PC-9 (cell line): ENCODE measurements at regions not wholly inside any gene's neighbourhood (a gene's known extent, or its start where the extent isn't known, plus 50 kb on each side); places are given as distances from the start of the nearest gene placed in this dataset.
"Not testable (repeated sequence)": the region's sequence is repeated elsewhere in the genome, so short reads cannot be mapped to it uniquely, and the experiment has no call there.

ENCODE experiments used
- BruUV-seq: library from RNA; stranded (reverse); fragments of 400-500 nt; replicated peaks from 2 replicates; lab custom pipeline; 2021; lab: Mats Ljungman, UMichigan
- CTCF ChIA-PET: fragments of 300-600 bp; sonication (Branson Sonifier 250); formaldehyde crosslinking; loops from one replicate; lab custom pipeline; 2022; ENCODE audit warnings: antibody characterized with exemption; lab: Charles Lee
- POLR2A ChIA-PET: fragments of 300-600 bp; sonication (Branson Sonifier 250); formaldehyde crosslinking; loops from one replicate; lab custom pipeline; 2022; ENCODE audit warnings: antibody characterized with exemption; ENCODE audit not compliant: unreplicated experiment; lab: Charles Lee
- DNase-seq, 2 experiments: peaks; one replicate each; pipeline versions ENCODE4 v3.0.0 to v3.0.0-alpha.2; 2015 to 2022; ENCODE audit warnings: mixed read lengths in 1 of 2
- H2AFZ ChIP-seq: fragments of 200-600 bp; sonication (generic); 2 replicates; pipeline ENCODE4 v1.8.1; 2017; ENCODE audit warnings: antibody characterized with exemption
- H3F3A ChIP-seq: fragments of 200-600 bp; sonication (generic); 2 replicates; pipeline ENCODE4 v1.8.1; 2017; ENCODE audit warnings: antibody characterized with exemption, mild to moderate bottlenecking, low read depth; ENCODE audit not compliant: insufficient read depth
- H3K27ac ChIP-seq: fragments of 200-600 bp; sonication (generic); 2 replicates; pipeline ENCODE4 v1.6.1; 2016; ENCODE audit warnings: mixed run types
- H3K27me3 ChIP-seq: fragments of 200-600 bp; sonication (generic); 2 replicates; pipeline ENCODE4 v1.6.1; 2016; ENCODE audit warnings: low read depth, mixed run types; ENCODE audit not compliant: insufficient read depth
- H3K36me3 ChIP-seq: fragments of 200-600 bp; sonication (generic); 2 replicates; pipeline ENCODE4 v1.6.1; 2016; ENCODE audit warnings: low read depth, mixed run types
- H3K4me1 ChIP-seq: fragments of 200-600 bp; sonication (generic); replicated peaks from 2 replicates; pipeline ENCODE4 v1.6.1; 2016; ENCODE audit warnings: mixed run types; ENCODE audit not compliant: insufficient read depth
- H3K4me2 ChIP-seq: fragments of 200-600 bp; sonication (generic); 2 replicates; pipeline ENCODE4 v1.6.1; 2017; ENCODE audit warnings: mixed run types
- H3K4me3 ChIP-seq: fragments of 200-600 bp; sonication (generic); 2 replicates; pipeline ENCODE4 v1.6.1; 2016; ENCODE audit warnings: mixed run types
- H3K79me2 ChIP-seq: fragments of 200-600 bp; sonication (generic); 2 replicates; pipeline ENCODE4 v1.6.1; 2017; ENCODE audit warnings: low read depth, mixed run types
- H3K9me2 ChIP-seq: fragments of 200-600 bp; sonication (generic); 2 replicates; pipeline ENCODE4 v1.8.1; 2017; ENCODE audit warnings: mild to moderate bottlenecking; ENCODE audit not compliant: insufficient read depth
- H3K9me3 ChIP-seq: fragments of 200-600 bp; sonication (generic); 2 replicates; pipeline ENCODE4 v1.8.1; 2016; ENCODE audit warnings: low read depth; ENCODE audit not compliant: insufficient read depth
- H4K20me1 ChIP-seq: fragments of 200-600 bp; sonication (generic); 2 replicates; pipeline ENCODE4 v1.8.1; 2017; ENCODE audit not compliant: insufficient read depth
- EZH2 ChIP-seq: fragments of 200-600 bp; sonication (generic); IDR thresholded peaks from 2 replicates; pipeline ENCODE4 v1.8.0; 2017; ENCODE audit warnings: antibody characterized with exemption, low read depth
- intact Hi-C: fragments of 100-400 bp; cut with micrococcal nuclease; formaldehyde crosslinking; loops from one replicate; pipeline ENCODE4 v1.10.0; 2022; ENCODE audit not compliant: unreplicated experiment
- TF ChIP-seq, protein P1 (sequence below): fragments of 200-600 bp; sonication (generic); conservative IDR thresholded peaks from 2 replicates; pipeline ENCODE4 v1.6.1; 2017; ENCODE audit warnings: mixed run types, antibody characterized with exemption, mild to moderate bottlenecking, moderate library complexity

DNA sequence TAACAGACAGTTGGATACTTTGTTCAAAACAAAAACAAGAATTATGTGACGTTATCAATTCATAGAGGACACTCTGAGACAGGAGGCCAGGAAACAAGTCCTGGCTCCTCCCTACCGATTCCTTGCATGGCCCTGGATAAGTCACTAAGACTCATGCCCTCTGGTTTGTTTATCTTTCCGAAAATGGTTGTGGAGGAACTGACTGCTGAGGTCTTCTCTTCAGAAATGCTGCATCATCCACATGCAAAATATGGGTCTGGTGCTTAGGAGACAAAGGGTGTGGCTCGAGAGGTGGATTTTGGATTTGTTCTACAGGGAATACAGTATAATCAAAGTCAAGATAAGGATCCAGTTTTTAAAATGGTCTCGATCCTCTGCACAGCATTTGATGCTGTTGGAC is 130.9 kb downstream of the RELL1 start:
- intact Hi-C loops, result no loop called here
- CTCF ChIA-PET, result no interaction called here
- Histone ChIP-seq H3K36me3 (no peaks in the 10 kb centered on the region), H3K27ac (no peak overlapping the region), H3K4me1 (peaks cover 2% of the 10 kb centered on the region; the same call in 1 of the 2 replicates), H3K9me3 (peaks cover 5% of the 10 kb centered on the region; the same call in 1 of the 2 replicates), H3K79me2 (no peaks in the 10 kb centered on the region), H3F3A (no peaks in the 10 kb centered on the region), H3K4me3 (no peak overlapping the region), H2AFZ (no peak overlapping the region), H4K20me1 (no peaks in the 10 kb centered on the region), H3K9me2 (no peaks in the 10 kb centered on the region), H3K27me3 (no peaks in the 10 kb centered on the region), H3K4me2 (no peak overlapping the region)
- no peak for DNase-seq
- no TSS peak for BruUV-seq
- POLR2A ChIA-PET, result no interaction called here
- TF ChIP-seq, protein P1, sequence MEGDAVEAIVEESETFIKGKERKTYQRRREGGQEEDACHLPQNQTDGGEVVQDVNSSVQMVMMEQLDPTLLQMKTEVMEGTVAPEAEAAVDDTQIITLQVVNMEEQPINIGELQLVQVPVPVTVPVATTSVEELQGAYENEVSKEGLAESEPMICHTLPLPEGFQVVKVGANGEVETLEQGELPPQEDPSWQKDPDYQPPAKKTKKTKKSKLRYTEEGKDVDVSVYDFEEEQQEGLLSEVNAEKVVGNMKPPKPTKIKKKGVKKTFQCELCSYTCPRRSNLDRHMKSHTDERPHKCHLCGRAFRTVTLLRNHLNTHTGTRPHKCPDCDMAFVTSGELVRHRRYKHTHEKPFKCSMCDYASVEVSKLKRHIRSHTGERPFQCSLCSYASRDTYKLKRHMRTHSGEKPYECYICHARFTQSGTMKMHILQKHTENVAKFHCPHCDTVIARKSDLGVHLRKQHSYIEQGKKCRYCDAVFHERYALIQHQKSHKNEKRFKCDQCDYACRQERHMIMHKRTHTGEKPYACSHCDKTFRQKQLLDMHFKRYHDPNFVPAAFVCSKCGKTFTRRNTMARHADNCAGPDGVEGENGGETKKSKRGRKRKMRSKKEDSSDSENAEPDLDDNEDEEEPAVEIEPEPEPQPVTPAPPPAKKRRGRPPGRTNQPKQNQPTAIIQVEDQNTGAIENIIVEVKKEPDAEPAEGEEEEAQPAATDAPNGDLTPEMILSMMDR, result no peak
- no peak for TF ChIP-seq EZH2

DNA sequence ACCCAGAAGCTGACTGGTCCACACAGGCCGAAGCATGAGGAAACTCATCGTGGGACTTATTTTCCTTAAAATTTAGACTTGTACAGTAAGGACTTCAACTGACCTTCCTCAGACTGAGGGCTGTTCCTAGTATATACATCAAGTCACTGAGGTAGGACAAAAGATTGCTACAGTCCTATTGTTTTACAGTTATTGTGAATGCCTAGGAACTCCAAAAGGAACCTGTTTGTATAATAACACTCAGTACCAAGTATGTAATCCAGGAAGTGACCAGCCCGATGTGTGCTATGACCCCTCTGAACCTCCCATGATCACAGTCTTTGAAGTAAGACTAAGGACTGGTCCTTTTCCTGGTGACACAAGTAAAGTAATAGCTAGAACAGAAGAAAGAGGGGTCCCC is 136.3 kb downstream of the RELL1 start:
- H3K9me3 ChIP-seq, H3K4me3 ChIP-seq, H3K79me2 ChIP-seq, H3F3A ChIP-seq, DNase-seq, BruUV-seq, CTCF ChIA-PET, H3K27ac ChIP-seq, H3K9me2 ChIP-seq, intact Hi-C loops, H3K4me2 ChIP-seq, H3K36me3 ChIP-seq, POLR2A ChIA-PET, H3K27me3 ChIP-seq, H3K4me1 ChIP-seq, H4K20me1 ChIP-seq, H2AFZ ChIP-seq: not testable (repeated sequence)

DNA sequence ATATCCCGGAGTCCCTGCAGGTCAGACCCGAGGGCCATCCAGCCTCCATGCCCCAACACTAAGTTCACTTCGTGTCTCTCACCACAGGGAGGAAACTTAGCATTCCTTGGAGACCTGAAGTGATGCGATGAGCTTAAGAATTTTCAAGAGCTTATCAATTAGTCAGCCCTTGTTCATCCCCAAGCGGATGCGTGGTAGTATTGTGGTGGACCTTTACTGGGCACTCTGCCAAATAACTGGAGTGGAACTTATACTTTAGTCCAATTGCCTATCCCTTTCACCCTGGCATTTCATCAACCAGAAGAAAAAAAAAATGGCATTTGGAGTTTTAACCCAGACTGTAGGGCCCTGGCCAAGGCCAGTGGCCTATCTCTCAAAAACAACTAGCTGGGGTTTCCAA is 137.1 kb downstream of the RELL1 start:
- no peaks in the 10 kb centered on the region for H3K79me2 ChIP-seq
- TF ChIP-seq, protein P1, result no peak
- no peak for TF ChIP-seq EZH2
- peaks cover 5% of the 10 kb centered on the region; the same call in 1 of the 2 replicates for H3K9me3 ChIP-seq
- no peak overlapping the region for H3K4me3 ChIP-seq
- H3K27ac ChIP-seq, result no peak overlapping the region
- H4K20me1 ChIP-seq, result no peaks in the 10 kb centered on the region
- POLR2A ChIA-PET, result interaction anchor here (0.6 kb wide), 1 partner anchor 16 kb away, joined by 6 read pairs; no protein-coding TSS in a partner anchor
- CTCF ChIA-PET, result interaction anchor here (0.7 to 1.1 kb wide), 2 partner anchors 106 to 114 kb away, joined by 3 to 5 read pairs; no protein-coding TSS in a partner anchor
- H3K4me1 ChIP-seq, result no peaks in the 10 kb centered on the region
- intact Hi-C loops, result no loop called here
- BruUV-seq, result no TSS peak
- H3K4me2 ChIP-seq, result no peak overlapping the region
- DNase-seq, result peak; percentile 31 to 52
- no peaks in the 10 kb centered on the region for H3F3A ChIP-seq
- H3K36me3 ChIP-seq, result no peaks in the 10 kb centered on the region
- no peaks in the 10 kb centered on the region for H3K27me3 ChIP-seq
- no peaks in the 10 kb centered on the region for H3K9me2 ChIP-seq
- H2AFZ ChIP-seq, result no peak overlapping the region

DNA sequence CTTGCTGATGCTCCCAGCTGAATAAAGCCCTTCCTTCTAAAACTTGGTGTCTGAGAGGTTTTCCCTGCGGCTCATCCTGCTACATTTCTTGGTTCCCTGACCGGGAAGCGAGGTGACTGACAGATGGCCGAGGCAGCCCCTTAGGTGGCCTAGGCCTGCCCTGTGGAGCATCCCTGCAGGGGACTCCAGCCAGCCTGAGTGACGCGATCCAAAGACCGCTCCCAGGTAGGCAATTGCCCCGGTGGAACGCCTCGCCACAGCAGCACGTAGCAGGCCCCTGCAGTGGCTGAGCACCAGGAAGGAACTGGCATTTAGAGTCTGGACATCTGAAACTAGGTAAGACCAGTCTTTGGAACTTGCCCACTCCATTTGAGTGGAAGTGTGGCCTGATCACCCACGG is 139.6 kb downstream of the RELL1 start:
- Histone ChIP-seq H3K79me2 (no peaks in the 10 kb centered on the region), H3K4me3 (no peak overlapping the region), H3K9me2 (no peaks in the 10 kb centered on the region), H3K4me2 (no peak overlapping the region), H4K20me1 (no peaks in the 10 kb centered on the region), H2AFZ (no peak overlapping the region), H3K4me1 (no peaks in the 10 kb centered on the region), H3K27me3 (no peaks in the 10 kb centered on the region), H3K36me3 (no peaks in the 10 kb centered on the region), H3K27ac (no peak overlapping the region), H3K9me3 (no peaks in the 10 kb centered on the region), H3F3A (no peaks in the 10 kb centered on the region)
- ChIA-PET POLR2A (no interaction called here), CTCF (no interaction called here)
- TF ChIP-seq EZH2, result no peak
- TF ChIP-seq, protein P1, result no peak
- intact Hi-C loops, result no loop called here
- no peak for DNase-seq
- BruUV-seq, result no TSS peak
